ENCODE measurements at regions not wholly inside any gene's neighbourhood (a gene's known extent, or its start where the extent isn't known, plus 50 kb on each side); places are given as distances from the start of the nearest gene placed in this dataset.

- TF ChIP-seq ETS1 (IDR thresholded peaks at IDR 0.05), result no peak
- TF ChIP-seq REST (IDR thresholded peaks at IDR 0.05; ENCODE audit: unreplicated experiment), result no peak
- TF ChIP-seq EZH2phosphoT487 (IDR thresholded peaks at IDR 0.05; ENCODE audit: unreplicated experiment), result no peak
- TF ChIP-seq ZNF114 (CRISPR knock-in tag; IDR thresholded peaks at IDR 0.05), result no peak
- TF ChIP-seq JUNB (IDR thresholded peaks at IDR 0.05; ENCODE audit: unreplicated experiment), result no peak
- TF ChIP-seq POLR2AphosphoS5 (IDR thresholded peaks at IDR 0.05; ENCODE audit: low read depth), result no peak
- no peak for TF ChIP-seq STAT1 (IDR thresholded peaks at IDR 0.05; ENCODE audit: unreplicated experiment)
These were observed 296.5 kb downstream of the NOL4 start for GRCh38 chr18:33928231-33928630.

GRCh38 chr18:33924576-33924975 is 300.1 kb downstream of the NOL4 start:
- H3K4me3 ChIP-seq, result no peak overlapping the region
- H3K27me3 ChIP-seq (ENCODE audit: insufficient read depth), result no peaks in the 10 kb centered on the region
- H3K79me2 ChIP-seq (replicated peaks; ENCODE audit: insufficient read depth), result no peaks in the 10 kb centered on the region
- Mint-ChIP-seq H3K27me3 (ENCODE audit: insufficient read depth, low read depth, poor library complexity) (no peaks in the 10 kb centered on the region), H3K9me3 (no peaks in the 10 kb centered on the region), H3K36me3 (ENCODE audit: low read depth) (no peaks in the 10 kb centered on the region), H3K4me1 (no peaks in the 10 kb centered on the region), H3K27ac (no peak overlapping the region), H3K4me3 (no peak overlapping the region)
- no peaks in the 10 kb centered on the region for H3K9me2 ChIP-seq (ENCODE audit: insufficient read depth)
- ATAC-seq, result no peak
- no peaks in the 10 kb centered on the region for H3K4me1 ChIP-seq (ENCODE audit: insufficient read depth)
- no peaks in the 10 kb centered on the region for H4K20me1 ChIP-seq (replicated peaks; ENCODE audit: insufficient read depth)
- H2AFZ ChIP-seq, result no peak overlapping the region
- no peak overlapping the region for H3K27ac ChIP-seq (ENCODE audit: low read depth)
- no peaks in the 10 kb centered on the region for H3F3A ChIP-seq (replicated peaks; ENCODE audit: low read depth)
- H3K36me3 ChIP-seq (ENCODE audit: insufficient read depth), result no peaks in the 10 kb centered on the region
- no peak overlapping the region for H3K4me2 ChIP-seq
- no peak for DNase-seq (ENCODE audit: low spot score)
- no peak for TF ChIP-seq ZNF462 (CRISPR knock-in tag; IDR thresholded peaks at IDR 0.05)
- TF ChIP-seq CREB1 (CRISPR knock-in tag; IDR thresholded peaks at IDR 0.05; ENCODE audit: low read depth), result no peak
- no peak for TF ChIP-seq EZH2 (IDR thresholded peaks at IDR 0.05; ENCODE audit: low read depth, unreplicated experiment)
- no peak for TF ChIP-seq ETS1 (IDR thresholded peaks at IDR 0.05)
- TF ChIP-seq JUNB (IDR thresholded peaks at IDR 0.05; ENCODE audit: unreplicated experiment), result no peak
- TF ChIP-seq EZH2phosphoT487 (IDR thresholded peaks at IDR 0.05; ENCODE audit: unreplicated experiment), result no peak

More at GRCh38 chr18:33928231-33928630, 296.5 kb downstream of the NOL4 start:
- Mint-ChIP-seq H3K9me3 (no peaks in the 10 kb centered on the region), H3K4me3 (no peak overlapping the region), H3K27ac (no peak overlapping the region), H3K27me3 (ENCODE audit: insufficient read depth, low read depth, poor library complexity) (no peaks in the 10 kb centered on the region), H3K4me1 (no peaks in the 10 kb centered on the region), H3K36me3 (ENCODE audit: low read depth) (no peaks in the 10 kb centered on the region)
- H4K20me1 ChIP-seq (replicated peaks; ENCODE audit: insufficient read depth), result no peaks in the 10 kb centered on the region
- H3F3A ChIP-seq (replicated peaks; ENCODE audit: low read depth), result no peaks in the 10 kb centered on the region
- no peak overlapping the region for H3K4me2 ChIP-seq
- no peak overlapping the region for H3K27ac ChIP-seq (ENCODE audit: low read depth)
- DNase-seq (ENCODE audit: low spot score) (no peak), ATAC-seq (no peak)
- no peaks in the 10 kb centered on the region for H3K9me2 ChIP-seq (ENCODE audit: insufficient read depth)
- no peaks in the 10 kb centered on the region for H3K79me2 ChIP-seq (replicated peaks; ENCODE audit: insufficient read depth)
- no peaks in the 10 kb centered on the region for H3K27me3 ChIP-seq (ENCODE audit: insufficient read depth)
- H3K4me1 ChIP-seq (ENCODE audit: insufficient read depth), result no peaks in the 10 kb centered on the region
- no peak overlapping the region for H2AFZ ChIP-seq
- no peak overlapping the region for H3K4me3 ChIP-seq
- no peaks in the 10 kb centered on the region for H3K36me3 ChIP-seq (ENCODE audit: insufficient read depth)

Data from GM23338 (cell line).